ENCODE measurements at regions not wholly inside any gene's neighbourhood (a gene's known extent, or its start where the extent isn't known, plus 50 kb on each side); places are given as distances from the start of the nearest gene placed in this dataset.

GRCh38 chr7:43006008-43006407 lies 73.8 kb downstream of the MRPL32 start:
- H3K9me3 ChIP-seq (ENCODE audit: control extremely low read depth in 1 of 5, control insufficient read depth in 4 of 5, insufficient read depth in 2 of 5, low read depth in 1 of 5, low read length in 4 of 5) = no peaks in the 10 kb centered on the region
- no peak overlapping the region for H3K4me3 ChIP-seq (ENCODE audit: control insufficient read depth in 1 of 7, extremely low read depth in 1 of 7, insufficient read depth in 4 of 7, low read depth in 2 of 7, low read length in 6 of 7)
- no peaks in the 10 kb centered on the region for H3K36me3 ChIP-seq (ENCODE audit: control insufficient read depth in 4 of 4, insufficient read depth in 4 of 4, low read length in 3 of 4)
- no peak for DNase-seq
- H3K4me1 ChIP-seq (ENCODE audit: control extremely low read depth in 1 of 4, control insufficient read depth in 4 of 4, insufficient read depth in 4 of 4, low read length in 3 of 4) = no peaks in the 10 kb centered on the region
- CTCF ChIA-PET = no interaction called here
- H3K27ac ChIP-seq (ENCODE audit: insufficient read depth in 1 of 2, low read depth in 1 of 2, low read length in 2 of 2, poor library complexity in 1 of 2, severe bottlenecking in 2 of 2) = no peak overlapping the region
- H3K27me3 ChIP-seq (replicated peaks in 2 of 5; ENCODE audit: control insufficient read depth in 4 of 5, insufficient read depth in 5 of 5, low read length in 4 of 5) = peaks cover 0 to 3% (median 0%) of the 10 kb centered on the region in 5 experiments
- POLR2A ChIA-PET = no interaction called here
- 100% methylated on average over 2 of the region's 2 CpGs for WGBS (ENCODE audit: insufficient coverage)

- no peak for DNase-seq
- no CpG with 5 or more reads among the region's 1 CpG for WGBS (ENCODE audit: insufficient coverage)
- H3K4me3 ChIP-seq (ENCODE audit: control insufficient read depth in 1 of 7, extremely low read depth in 1 of 7, insufficient read depth in 4 of 7, low read depth in 2 of 7, low read length in 6 of 7) = no peak overlapping the region
- no peaks in the 10 kb centered on the region for H3K4me1 ChIP-seq (ENCODE audit: control extremely low read depth in 1 of 4, control insufficient read depth in 4 of 4, insufficient read depth in 4 of 4, low read length in 3 of 4)
- POLR2A ChIA-PET = no interaction called here
- H3K36me3 ChIP-seq (ENCODE audit: control insufficient read depth in 4 of 4, insufficient read depth in 4 of 4, low read length in 3 of 4) = no peaks in the 10 kb centered on the region
- CTCF ChIA-PET = no interaction called here
- H3K27me3 ChIP-seq (replicated peaks in 2 of 5; ENCODE audit: control insufficient read depth in 4 of 5, insufficient read depth in 5 of 5, low read length in 4 of 5) = peaks cover 0 to 2% (median 0%) of the 10 kb centered on the region in 5 experiments
- H3K9me3 ChIP-seq (ENCODE audit: control extremely low read depth in 1 of 5, control insufficient read depth in 4 of 5, insufficient read depth in 2 of 5, low read depth in 1 of 5, low read length in 4 of 5) = no peaks in the 10 kb centered on the region
- H3K27ac ChIP-seq (ENCODE audit: insufficient read depth in 1 of 2, low read depth in 1 of 2, low read length in 2 of 2, poor library complexity in 1 of 2, severe bottlenecking in 2 of 2) = no peak overlapping the region
Measured at GRCh38 chr7:43010061-43010460, 77.9 kb downstream of the MRPL32 start.

- no peak for DNase-seq
- Histone ChIP-seq H3K36me3 (ENCODE audit: control insufficient read depth in 4 of 4, insufficient read depth in 4 of 4, low read length in 3 of 4) (no peaks in the 10 kb centered on the region), H3K27me3 (replicated peaks in 2 of 5; ENCODE audit: control insufficient read depth in 4 of 5, insufficient read depth in 5 of 5, low read length in 4 of 5) (peaks cover 0 to 2% (median 0%) of the 10 kb centered on the region in 5 experiments), H3K9me3 (ENCODE audit: control extremely low read depth in 1 of 5, control insufficient read depth in 4 of 5, insufficient read depth in 2 of 5, low read depth in 1 of 5, low read length in 4 of 5) (no peaks in the 10 kb centered on the region), H3K4me3 (ENCODE audit: control insufficient read depth in 1 of 7, extremely low read depth in 1 of 7, insufficient read depth in 4 of 7, low read depth in 2 of 7, low read length in 6 of 7) (no peak overlapping the region), H3K4me1 (ENCODE audit: control extremely low read depth in 1 of 4, control insufficient read depth in 4 of 4, insufficient read depth in 4 of 4, low read length in 3 of 4) (no peaks in the 10 kb centered on the region), H3K27ac (ENCODE audit: insufficient read depth in 1 of 2, low read depth in 1 of 2, low read length in 2 of 2, poor library complexity in 1 of 2, severe bottlenecking in 2 of 2) (no peak overlapping the region)
- POLR2A ChIA-PET = no interaction called here
- CTCF ChIA-PET = no interaction called here
- 100% methylated on average over 1 of the region's 2 CpGs for WGBS (ENCODE audit: insufficient coverage)
Measured at GRCh38 chr7:43011879-43012278, 79.7 kb downstream of the MRPL32 start.

GRCh38 chr7:43014406-43014805 lies 82.2 kb downstream of the MRPL32 start:
- H3K9me3 ChIP-seq (ENCODE audit: control extremely low read depth in 1 of 5, control insufficient read depth in 4 of 5, insufficient read depth in 2 of 5, low read depth in 1 of 5, low read length in 4 of 5) = no peaks in the 10 kb centered on the region
- H3K27ac ChIP-seq (ENCODE audit: insufficient read depth in 1 of 2, low read depth in 1 of 2, low read length in 2 of 2, poor library complexity in 1 of 2, severe bottlenecking in 2 of 2) = no peak overlapping the region
- no peaks in the 10 kb centered on the region for H3K4me1 ChIP-seq (ENCODE audit: control extremely low read depth in 1 of 4, control insufficient read depth in 4 of 4, insufficient read depth in 4 of 4, low read length in 3 of 4)
- H3K4me3 ChIP-seq (ENCODE audit: control insufficient read depth in 1 of 7, extremely low read depth in 1 of 7, insufficient read depth in 4 of 7, low read depth in 2 of 7, low read length in 6 of 7) = no peak overlapping the region
- WGBS (ENCODE audit: insufficient coverage) = 91% methylated on average over 4 of the region's 4 CpGs
- ChIA-PET POLR2A (no interaction called here), CTCF (no interaction called here)
- no peaks in the 10 kb centered on the region for H3K36me3 ChIP-seq (ENCODE audit: control insufficient read depth in 4 of 4, insufficient read depth in 4 of 4, low read length in 3 of 4)
- H3K27me3 ChIP-seq (replicated peaks in 2 of 5; ENCODE audit: control insufficient read depth in 4 of 5, insufficient read depth in 5 of 5, low read length in 4 of 5) = peaks cover 0 to 2% (median 0%) of the 10 kb centered on the region in 5 experiments
- DNase-seq = no peak

- peaks cover 0 to 2% (median 0%) of the 10 kb centered on the region in 5 experiments for H3K27me3 ChIP-seq (replicated peaks in 2 of 5; ENCODE audit: control insufficient read depth in 4 of 5, insufficient read depth in 5 of 5, low read length in 4 of 5)
- no peak overlapping the region for H3K27ac ChIP-seq (ENCODE audit: insufficient read depth in 1 of 2, low read depth in 1 of 2, low read length in 2 of 2, poor library complexity in 1 of 2, severe bottlenecking in 2 of 2)
- no CpG with 5 or more reads among the region's 4 CpGs for WGBS (ENCODE audit: insufficient coverage)
- no peak overlapping the region for H3K4me3 ChIP-seq (ENCODE audit: control insufficient read depth in 1 of 7, extremely low read depth in 1 of 7, insufficient read depth in 4 of 7, low read depth in 2 of 7, low read length in 6 of 7)
- no peak for DNase-seq
- H3K4me1 ChIP-seq (ENCODE audit: control extremely low read depth in 1 of 4, control insufficient read depth in 4 of 4, insufficient read depth in 4 of 4, low read length in 3 of 4) = no peaks in the 10 kb centered on the region
- H3K9me3 ChIP-seq (ENCODE audit: control extremely low read depth in 1 of 5, control insufficient read depth in 4 of 5, insufficient read depth in 2 of 5, low read depth in 1 of 5, low read length in 4 of 5) = no peaks in the 10 kb centered on the region
- POLR2A ChIA-PET = no interaction called here
- no peaks in the 10 kb centered on the region for H3K36me3 ChIP-seq (ENCODE audit: control insufficient read depth in 4 of 4, insufficient read depth in 4 of 4, low read length in 3 of 4)
- CTCF ChIA-PET = no interaction called here
Measured at GRCh38 chr7:43015301-43015700, 83.1 kb downstream of the MRPL32 start.

- WGBS (ENCODE audit: insufficient coverage) = 96% methylated on average over 4 of the region's 4 CpGs
- CTCF ChIA-PET = no interaction called here
Measured at GRCh38 chr7:43018446-43018845, 86.3 kb downstream of the MRPL32 start.

GRCh38 chr7:43021431-43021830 lies 89.3 kb downstream of the MRPL32 start:
- 100% methylated on average over 2 of the region's 3 CpGs for WGBS (ENCODE audit: insufficient coverage)

More at GRCh38 chr7:43018446-43018845, 86.3 kb downstream of the MRPL32 start:
- H3K36me3 ChIP-seq (ENCODE audit: control insufficient read depth in 4 of 4, insufficient read depth in 4 of 4, low read length in 3 of 4) = no peaks in the 10 kb centered on the region
- H3K4me3 ChIP-seq (ENCODE audit: control insufficient read depth in 1 of 7, extremely low read depth in 1 of 7, insufficient read depth in 4 of 7, low read depth in 2 of 7, low read length in 6 of 7) = no peak overlapping the region
- POLR2A ChIA-PET = no interaction called here
- no peaks in the 10 kb centered on the region for H3K9me3 ChIP-seq (ENCODE audit: control extremely low read depth in 1 of 5, control insufficient read depth in 4 of 5, insufficient read depth in 2 of 5, low read depth in 1 of 5, low read length in 4 of 5)
- no peaks in the 10 kb centered on the region for H3K4me1 ChIP-seq (ENCODE audit: control extremely low read depth in 1 of 4, control insufficient read depth in 4 of 4, insufficient read depth in 4 of 4, low read length in 3 of 4)
- DNase-seq = no peak
- peaks cover 0 to 3% (median 0%) of the 10 kb centered on the region in 5 experiments for H3K27me3 ChIP-seq (replicated peaks in 2 of 5; ENCODE audit: control insufficient read depth in 4 of 5, insufficient read depth in 5 of 5, low read length in 4 of 5)
- no peak overlapping the region for H3K27ac ChIP-seq (ENCODE audit: insufficient read depth in 1 of 2, low read depth in 1 of 2, low read length in 2 of 2, poor library complexity in 1 of 2, severe bottlenecking in 2 of 2)

More at GRCh38 chr7:43021431-43021830, 89.3 kb downstream of the MRPL32 start:
- H3K27me3 ChIP-seq (replicated peaks in 2 of 5; ENCODE audit: control insufficient read depth in 4 of 5, insufficient read depth in 5 of 5, low read length in 4 of 5) = peaks cover 0 to 3% (median 0%) of the 10 kb centered on the region in 5 experiments
- no peak overlapping the region for H3K27ac ChIP-seq (ENCODE audit: insufficient read depth in 1 of 2, low read depth in 1 of 2, low read length in 2 of 2, poor library complexity in 1 of 2, severe bottlenecking in 2 of 2)
- POLR2A ChIA-PET = no interaction called here
- H3K9me3 ChIP-seq (ENCODE audit: control extremely low read depth in 1 of 5, control insufficient read depth in 4 of 5, insufficient read depth in 2 of 5, low read depth in 1 of 5, low read length in 4 of 5) = no peaks in the 10 kb centered on the region
- CTCF ChIA-PET = no interaction called here
- H3K4me3 ChIP-seq (ENCODE audit: control insufficient read depth in 1 of 7, extremely low read depth in 1 of 7, insufficient read depth in 4 of 7, low read depth in 2 of 7, low read length in 6 of 7) = no peak overlapping the region
- H3K36me3 ChIP-seq (ENCODE audit: control insufficient read depth in 4 of 4, insufficient read depth in 4 of 4, low read length in 3 of 4) = no peaks in the 10 kb centered on the region
- DNase-seq = no peak
- H3K4me1 ChIP-seq (ENCODE audit: control extremely low read depth in 1 of 4, control insufficient read depth in 4 of 4, insufficient read depth in 4 of 4, low read length in 3 of 4) = no peaks in the 10 kb centered on the region
